Neural progenitor cell (in vitro differentiated cells): ENCODE measurements at regions not wholly inside any gene's neighbourhood (a gene's known extent, or its start where the extent isn't known, plus 50 kb on each side); places are given as distances from the start of the nearest gene placed in this dataset.
"Not testable (repeated sequence)": the region's sequence is repeated elsewhere in the genome, so short reads cannot be mapped to it uniquely, and the experiment has no call there.

ENCODE experiments used
- EZH2 ChIP-seq: fragments of 200-600 bp; sonication (generic); IDR thresholded peaks from 2 replicates; pipeline ENCODE4 v1.6.1; 2017; ENCODE audit warnings: antibody characterized with exemption, mild to moderate bottlenecking, moderate library complexity
- EZH2phosphoT487 ChIP-seq: fragments of 200-600 bp; sonication (generic); IDR thresholded peaks from 2 replicates; pipeline ENCODE4 v1.6.1; 2017; ENCODE audit warnings: antibody characterized with exemption
- TF ChIP-seq, protein P1 (sequence below): fragments of 200-600 bp; sonication (generic); IDR thresholded peaks from 2 replicates; pipeline ENCODE4 v1.5.1; 2017; ENCODE audit warnings: antibody characterized with exemption, mild to moderate bottlenecking

DNA sequence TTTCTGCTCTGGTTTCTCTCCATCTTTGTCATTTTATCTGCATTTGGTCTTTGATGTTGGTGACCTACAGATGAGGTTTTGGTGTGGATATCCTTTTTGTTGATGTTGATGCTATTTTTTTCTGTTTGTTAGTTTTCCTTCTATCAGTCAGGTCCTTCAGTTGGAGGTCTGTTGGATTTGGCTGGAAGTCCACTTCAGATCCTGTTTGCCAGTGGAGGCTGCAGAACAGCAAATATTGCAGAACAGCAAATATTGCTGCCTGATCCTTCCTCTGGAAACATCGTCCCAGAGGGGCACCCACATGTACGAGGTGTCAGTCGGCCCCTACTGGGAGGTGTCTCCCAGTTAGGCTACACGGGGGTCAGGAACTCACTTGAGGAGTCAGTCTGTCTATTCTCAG, 265.4 kb upstream of the SYNCRIP start:
- TF ChIP-seq, protein P1, sequence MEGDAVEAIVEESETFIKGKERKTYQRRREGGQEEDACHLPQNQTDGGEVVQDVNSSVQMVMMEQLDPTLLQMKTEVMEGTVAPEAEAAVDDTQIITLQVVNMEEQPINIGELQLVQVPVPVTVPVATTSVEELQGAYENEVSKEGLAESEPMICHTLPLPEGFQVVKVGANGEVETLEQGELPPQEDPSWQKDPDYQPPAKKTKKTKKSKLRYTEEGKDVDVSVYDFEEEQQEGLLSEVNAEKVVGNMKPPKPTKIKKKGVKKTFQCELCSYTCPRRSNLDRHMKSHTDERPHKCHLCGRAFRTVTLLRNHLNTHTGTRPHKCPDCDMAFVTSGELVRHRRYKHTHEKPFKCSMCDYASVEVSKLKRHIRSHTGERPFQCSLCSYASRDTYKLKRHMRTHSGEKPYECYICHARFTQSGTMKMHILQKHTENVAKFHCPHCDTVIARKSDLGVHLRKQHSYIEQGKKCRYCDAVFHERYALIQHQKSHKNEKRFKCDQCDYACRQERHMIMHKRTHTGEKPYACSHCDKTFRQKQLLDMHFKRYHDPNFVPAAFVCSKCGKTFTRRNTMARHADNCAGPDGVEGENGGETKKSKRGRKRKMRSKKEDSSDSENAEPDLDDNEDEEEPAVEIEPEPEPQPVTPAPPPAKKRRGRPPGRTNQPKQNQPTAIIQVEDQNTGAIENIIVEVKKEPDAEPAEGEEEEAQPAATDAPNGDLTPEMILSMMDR, result not testable (repeated sequence)
- TF ChIP-seq EZH2, EZH2phosphoT487: not testable (repeated sequence)
